Umbilical cord (tissue), 1 donor: ENCODE measurements at regions not wholly inside any gene's neighbourhood (a gene's known extent, or its start where the extent isn't known, plus 50 kb on each side); places are given as distances from the start of the nearest gene placed in this dataset.

ENCODE experiments used
- DNase-seq: peaks from one replicate; pipeline ENCODE4 v3.0.0-alpha.2; 2015; ENCODE audit warnings: low spot score

DNA sequence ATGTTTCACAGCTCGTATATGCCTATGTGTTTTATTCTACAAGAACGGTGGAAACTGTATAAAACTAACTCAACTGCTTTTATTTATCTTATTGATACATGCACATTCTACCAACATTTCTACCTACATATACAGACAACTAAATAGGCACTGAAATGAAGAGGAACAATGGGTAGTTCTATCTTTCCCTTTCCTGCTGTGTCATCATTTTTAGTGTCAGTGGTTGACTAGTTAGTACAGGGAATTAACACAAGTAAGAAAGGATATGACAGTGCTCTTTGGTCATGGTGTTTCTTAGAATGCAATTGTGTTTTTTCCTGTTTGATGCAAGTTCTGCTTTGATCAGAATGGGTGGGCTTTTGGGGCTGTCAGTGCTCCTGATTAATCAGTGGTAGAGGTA lies 293.8 kb upstream of the CTSO start:
- DNase-seq, result no peak

DNA sequence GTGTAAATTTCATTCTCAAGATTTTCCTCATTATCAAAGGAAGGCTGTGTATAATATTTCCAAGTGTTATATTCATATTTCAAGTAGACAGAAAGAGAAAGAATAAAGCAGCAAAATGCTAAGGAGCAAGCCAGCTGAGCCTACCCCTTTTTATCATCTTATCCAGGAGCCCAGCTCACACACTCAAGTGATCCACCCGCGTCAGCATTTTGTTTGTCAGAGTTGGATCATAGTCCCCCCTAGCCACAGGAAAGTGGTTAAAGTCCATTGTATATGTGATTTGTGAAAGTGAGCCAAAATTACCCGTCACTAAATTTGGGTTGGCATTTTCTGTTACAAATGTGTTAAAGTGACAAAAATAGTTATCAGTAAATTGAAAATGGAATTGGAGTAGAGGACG lies 289.3 kb upstream of the CTSO start:
- DNase-seq, result no peak

DNA sequence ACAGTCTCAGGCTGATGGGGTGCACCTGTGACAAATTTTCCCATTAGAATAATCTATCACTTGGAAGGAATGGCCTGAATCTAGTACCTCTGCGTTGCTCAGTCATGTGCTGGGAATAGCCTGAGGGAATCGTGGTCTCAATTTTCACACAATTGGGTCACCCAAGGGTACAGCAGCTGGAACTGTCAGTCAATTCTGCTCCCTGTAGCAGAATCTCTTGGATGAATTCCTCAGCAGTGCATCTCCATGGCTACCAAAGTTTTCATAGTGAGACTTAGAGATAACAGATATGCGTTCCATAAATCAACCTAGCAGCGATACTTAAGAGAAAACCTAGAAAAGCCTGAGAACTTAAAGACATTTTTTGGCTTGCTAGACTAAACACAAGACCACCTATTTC lies 288.7 kb upstream of the CTSO start:
- peak; percentile 85 for DNase-seq

DNA sequence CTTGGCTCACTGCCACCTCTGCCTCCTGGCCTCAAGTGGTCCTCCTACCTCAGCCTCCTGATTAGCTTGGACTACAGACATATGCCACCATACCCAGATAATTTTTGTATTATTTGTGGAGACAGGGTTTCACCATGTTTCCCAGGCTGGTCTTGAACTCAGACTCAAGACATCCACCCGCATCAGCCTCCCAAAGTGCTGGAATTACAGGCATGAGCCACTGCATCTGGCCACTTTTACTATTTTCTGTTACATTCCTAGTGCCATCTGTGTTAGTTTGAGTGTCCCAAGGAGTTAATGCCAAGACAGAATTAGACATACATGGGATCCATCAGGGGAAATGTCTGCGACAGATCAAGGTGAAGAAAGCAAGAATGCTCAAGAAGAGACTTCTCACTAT lies 288.2 kb upstream of the CTSO start:
- no peak for DNase-seq

- DNase-seq, result no peak
Measured at GRCh38 chr4:156238171-156238570, 284.5 kb upstream of the CTSO start.

DNA sequence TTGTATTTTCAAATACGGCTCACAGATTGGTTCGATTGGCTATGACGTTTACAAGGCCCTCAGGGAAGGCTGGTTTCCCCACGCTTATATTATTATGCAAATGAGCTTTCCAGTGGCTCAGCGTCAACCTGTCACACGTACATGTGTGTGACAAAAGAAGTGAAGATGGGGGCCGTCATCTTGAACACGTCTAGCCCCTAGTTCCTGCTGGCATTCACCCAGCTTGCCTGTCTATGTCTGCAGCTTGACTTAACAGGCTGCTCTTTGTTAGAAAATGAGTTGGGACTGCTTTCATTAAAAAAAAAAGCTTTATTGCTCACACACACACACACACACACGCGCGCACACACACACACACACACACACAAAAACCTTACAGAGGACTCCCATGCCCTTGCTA lies 283.6 kb upstream of the CTSO start:
- no peak for DNase-seq

GRCh38 chr4:156230176-156230575 lies 276.5 kb upstream of the CTSO start:
- peak; percentile 82 for DNase-seq

GRCh38 chr4:156228676-156229075 lies 275.0 kb upstream of the CTSO start:
- DNase-seq, result peak; percentile 69

- no peak for DNase-seq
Measured at GRCh38 chr4:156227321-156227720, 273.7 kb upstream of the CTSO start.

GRCh38 chr4:156223985-156224384 lies 270.3 kb upstream of the CTSO start:
- no peak for DNase-seq

DNA sequence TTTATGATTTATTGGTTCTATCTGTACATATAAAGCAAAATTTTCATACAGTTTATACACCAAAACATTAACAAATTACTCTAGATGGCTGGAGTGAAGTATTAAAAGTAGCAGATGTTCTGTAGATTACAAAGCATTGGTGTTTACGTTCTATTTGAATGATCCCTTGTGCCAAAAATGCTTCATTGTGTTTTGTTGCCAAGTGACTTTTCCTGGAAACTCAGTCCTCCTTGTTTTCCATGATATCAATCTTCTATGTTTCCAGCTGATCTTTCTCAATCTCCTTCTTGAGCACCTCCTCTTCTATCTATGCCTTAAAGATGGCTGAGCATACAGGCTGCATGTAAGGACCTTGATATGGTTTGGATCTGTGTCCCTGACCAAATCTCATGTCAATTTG lies 263.6 kb upstream of the CTSO start:
- DNase-seq, result no peak

DNA sequence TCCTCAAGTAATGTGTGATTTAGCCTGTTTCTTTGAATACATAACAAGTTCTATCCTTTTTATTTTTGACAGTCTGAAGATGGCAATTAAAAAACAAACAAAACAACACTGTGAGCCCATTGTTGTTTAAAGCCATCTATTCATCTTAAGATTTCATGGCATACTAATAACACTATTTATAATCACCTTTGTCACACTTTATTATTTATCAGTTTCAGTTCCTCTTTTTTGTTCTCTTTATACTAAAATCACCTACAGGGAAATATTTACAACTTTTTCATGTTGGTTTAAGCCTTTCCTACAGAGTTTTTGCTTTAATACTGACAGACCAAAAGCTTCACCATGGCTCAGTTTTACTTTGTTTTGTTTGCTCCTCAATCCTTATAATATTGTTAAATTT lies 247.4 kb upstream of the CTSO start:
- DNase-seq, result no peak

DNA sequence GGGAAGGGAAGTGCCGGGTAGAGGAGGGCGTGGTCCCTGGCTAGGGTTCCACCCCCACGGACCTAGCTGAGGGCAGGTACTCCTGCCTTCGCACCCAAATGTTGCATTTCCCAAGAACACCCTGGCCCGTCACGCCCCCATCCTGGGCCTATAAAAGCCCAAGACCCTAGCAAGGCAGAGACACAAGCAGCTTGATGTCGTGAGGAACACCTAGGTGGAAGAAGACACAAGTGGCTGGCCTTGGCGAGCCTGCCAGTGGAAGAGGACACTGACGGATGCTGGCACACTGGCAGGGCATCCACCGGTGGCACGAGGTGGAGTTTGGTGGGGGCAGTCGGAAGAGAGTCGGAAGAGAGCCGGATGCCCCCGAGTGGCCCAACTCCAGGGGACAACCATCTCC lies 244.8 kb upstream of the CTSO start:
- DNase-seq, result no peak

- DNase-seq, result no peak
Measured at GRCh38 chr4:156197216-156197615, 243.6 kb upstream of the CTSO start.

DNA sequence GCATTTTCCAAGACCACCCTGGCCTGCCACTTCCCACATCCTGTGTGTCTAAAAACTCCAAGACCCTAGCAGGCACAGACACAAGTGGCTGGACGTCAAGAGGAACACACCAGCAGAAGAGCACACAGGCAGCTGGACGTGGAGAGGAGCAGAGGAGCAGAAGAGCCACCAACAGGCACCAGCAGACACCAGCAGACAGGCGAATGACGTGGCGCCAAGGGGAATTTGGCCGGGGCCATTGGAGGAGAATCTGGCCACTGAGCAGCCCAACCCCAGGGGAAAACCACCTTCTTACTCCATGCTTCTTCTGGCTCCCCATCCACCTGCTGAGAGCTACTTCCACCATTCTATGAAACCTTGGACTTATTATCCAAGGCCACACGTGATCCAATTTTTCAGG lies 243.1 kb upstream of the CTSO start:
- DNase-seq, result no peak

- no peak for DNase-seq
Measured at GRCh38 chr4:156195914-156196313, 242.2 kb upstream of the CTSO start.

GRCh38 chr4:156194896-156195295 lies 241.2 kb upstream of the CTSO start:
- DNase-seq, result no peak

DNA sequence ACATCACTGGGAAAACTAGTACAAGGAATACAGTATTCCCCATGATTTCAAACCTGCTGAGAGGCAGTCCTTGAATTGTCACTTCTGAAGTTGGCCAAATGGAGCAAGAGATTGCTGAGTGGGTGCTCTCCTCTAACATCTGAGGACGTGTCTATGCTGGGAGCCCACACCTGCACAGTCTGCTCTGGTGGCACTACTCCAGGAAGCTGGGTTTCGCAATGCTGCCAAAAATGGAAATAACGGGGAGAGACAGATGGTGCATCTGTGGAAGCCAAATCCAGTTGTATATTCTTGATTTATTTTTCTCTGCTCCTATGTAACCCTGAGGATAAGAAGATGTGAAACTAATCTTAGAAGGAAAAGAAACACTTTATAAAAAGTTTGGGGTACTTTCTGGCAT lies 240.1 kb upstream of the CTSO start:
- DNase-seq, result peak; percentile 65

- DNase-seq, result peak; percentile 78
Measured at GRCh38 chr4:156193106-156193505, 239.4 kb upstream of the CTSO start.

- DNase-seq, result no peak
Measured at GRCh38 chr4:156192033-156192432, 238.4 kb upstream of the CTSO start.

DNA sequence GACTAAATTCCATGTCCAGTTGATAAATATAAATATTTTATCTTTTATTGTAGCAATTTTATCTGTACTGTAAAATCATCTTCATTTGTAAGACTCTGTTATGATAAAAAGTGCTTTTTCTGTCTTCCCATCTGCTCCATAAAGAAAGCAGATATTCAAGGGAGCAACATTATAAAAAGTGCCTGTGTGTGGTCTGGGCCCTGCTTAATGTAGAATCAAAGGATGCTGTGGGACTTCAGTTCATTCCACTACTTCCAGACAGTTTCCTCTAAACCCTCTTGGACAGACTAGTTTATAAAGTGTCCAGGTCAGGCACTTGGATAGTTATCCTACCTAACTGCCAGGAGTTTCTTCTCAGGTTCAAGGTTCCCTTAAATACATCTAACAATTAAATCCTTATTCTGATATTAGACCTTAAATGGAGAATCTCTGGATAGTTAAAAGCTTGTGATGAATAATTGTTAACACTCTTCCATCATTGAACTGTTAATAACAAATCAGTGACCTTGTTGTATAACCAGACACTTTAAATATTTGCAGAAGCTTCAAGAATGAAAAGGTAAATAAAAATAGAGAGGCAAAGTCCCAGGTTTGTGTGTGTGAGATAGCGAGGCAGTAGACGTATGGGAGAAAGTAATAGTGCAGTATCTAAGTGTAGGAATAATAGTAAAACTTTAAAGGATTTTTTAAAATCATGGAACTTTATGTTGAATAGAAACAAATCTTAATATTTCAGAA lies 237.5 kb upstream of the CTSO start:
- peak; percentile 77 for DNase-seq

DNA sequence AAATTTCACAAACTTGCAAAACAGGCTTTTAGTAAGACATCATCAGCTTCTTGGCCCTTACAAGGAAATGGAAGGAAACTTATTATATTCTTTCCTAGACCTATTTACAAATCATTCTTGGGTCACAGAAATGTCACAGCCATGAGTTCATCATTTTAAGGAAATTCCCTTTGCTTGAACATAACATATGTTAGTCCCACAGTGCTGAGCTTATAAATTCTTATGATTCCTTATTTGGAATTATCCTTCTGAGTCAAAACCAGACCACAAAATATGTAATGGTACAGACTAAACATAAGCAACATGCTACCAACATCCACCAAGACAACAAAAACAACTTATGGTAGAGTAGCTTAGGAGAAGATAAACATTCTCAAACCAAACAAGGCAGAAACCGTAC lies 236.9 kb upstream of the CTSO start:
- peak; percentile 74 for DNase-seq

DNA sequence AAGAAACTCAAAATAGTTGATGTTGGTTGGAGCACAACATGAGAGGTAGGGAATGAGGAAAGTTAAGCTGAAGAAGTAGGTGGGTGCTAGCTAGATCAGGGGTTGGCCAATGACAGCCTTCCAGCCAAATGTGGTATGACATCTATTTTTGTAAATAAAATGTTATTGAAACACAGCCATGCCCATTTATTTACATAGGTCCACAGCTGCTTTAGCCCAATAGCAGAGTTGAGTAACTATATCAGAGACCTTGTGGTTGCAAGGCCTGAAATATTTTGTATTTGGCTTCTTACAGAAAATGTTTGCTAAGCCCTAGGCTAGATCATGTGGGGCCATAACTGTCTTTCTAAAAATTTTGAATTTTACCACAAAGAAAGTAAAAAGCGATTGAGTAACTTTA lies 234.9 kb upstream of the CTSO start:
- no peak for DNase-seq

GRCh38 chr4:156186111-156186510 lies 232.4 kb upstream of the CTSO start:
- no peak for DNase-seq
